HG03442 (cell line): ENCODE measurements at regions not wholly inside any gene's neighbourhood (a gene's known extent, or its start where the extent isn't known, plus 50 kb on each side); places are given as distances from the start of the nearest gene placed in this dataset.
"Not testable (repeated sequence)": the region's sequence is repeated elsewhere in the genome, so short reads cannot be mapped to it uniquely, and the experiment has no call there.

ENCODE experiments used
- ATAC-seq: cut with Tn5 transposase; IDR thresholded peaks from one replicate; pipeline ENCODE4 v1.9.1; 2021; ENCODE audit warnings: mild to moderate bottlenecking, moderate library complexity; ENCODE audit not compliant: unreplicated experiment

DNA sequence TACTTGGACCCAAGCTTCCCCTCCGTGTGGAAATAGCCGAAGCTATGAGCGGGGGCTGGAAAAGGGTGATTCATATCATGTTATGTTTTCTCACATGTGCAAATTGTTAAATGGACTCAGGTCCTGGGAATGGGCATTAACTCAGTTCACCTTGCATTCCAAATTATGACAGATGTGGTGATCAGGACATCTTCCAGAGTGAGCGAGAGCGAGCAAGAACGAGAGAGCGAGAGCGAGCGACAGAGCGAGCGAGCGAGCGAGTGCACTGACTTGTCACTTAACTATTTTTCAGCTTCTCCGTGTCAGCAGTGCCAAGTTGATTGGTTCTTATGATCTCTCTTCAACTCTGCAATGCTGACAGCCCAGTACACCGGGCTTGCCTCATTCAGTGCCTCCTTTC is 437.4 kb upstream of the NRSN1 start:
- no peak for ATAC-seq

DNA sequence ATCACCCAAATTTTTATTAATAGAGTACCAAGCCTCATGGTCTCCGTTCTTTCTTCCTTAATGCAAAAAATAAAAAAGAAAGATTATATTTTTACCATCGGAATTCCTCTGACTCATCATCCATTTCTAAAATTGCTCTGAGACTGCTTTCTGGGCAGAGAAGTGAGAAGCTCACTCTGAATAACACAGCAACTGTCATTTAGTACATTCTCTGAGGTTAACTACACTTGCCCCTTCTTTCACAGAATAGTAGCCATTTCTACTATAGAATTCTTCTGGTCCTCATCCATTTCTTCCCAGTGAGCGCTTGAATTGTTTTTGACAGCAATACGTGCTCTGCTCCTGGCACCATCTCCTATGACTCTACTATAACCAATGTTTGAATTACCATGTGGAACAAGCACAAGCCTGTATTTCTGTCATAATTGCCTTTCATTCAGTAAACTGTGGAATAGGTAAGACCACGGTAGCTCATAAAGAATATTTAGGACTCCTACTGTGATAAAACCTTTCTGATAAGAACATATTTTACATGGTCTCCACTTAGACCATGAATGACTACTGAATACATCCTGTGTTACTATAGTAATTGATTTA is 435.5 kb upstream of the NRSN1 start:
- no peak for ATAC-seq

DNA sequence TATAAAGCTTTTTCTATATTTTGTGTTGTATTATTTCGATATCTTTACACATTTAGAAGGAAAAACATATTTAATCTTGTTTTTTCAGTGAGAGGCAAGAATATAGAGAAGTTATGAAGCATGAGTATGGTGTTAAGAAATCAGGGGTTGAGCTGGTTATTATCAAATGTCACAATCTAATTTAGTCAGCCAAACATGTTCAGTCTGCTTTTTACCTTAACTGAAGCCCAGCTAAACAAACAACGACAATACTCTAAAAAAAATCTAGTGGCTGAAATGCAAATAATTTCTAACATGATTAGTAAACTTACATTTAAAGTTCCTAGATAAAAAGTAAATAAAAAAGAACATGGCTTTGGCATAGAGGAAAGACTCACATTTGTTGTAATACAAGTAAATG is 433.8 kb upstream of the NRSN1 start:
- no peak for ATAC-seq

DNA sequence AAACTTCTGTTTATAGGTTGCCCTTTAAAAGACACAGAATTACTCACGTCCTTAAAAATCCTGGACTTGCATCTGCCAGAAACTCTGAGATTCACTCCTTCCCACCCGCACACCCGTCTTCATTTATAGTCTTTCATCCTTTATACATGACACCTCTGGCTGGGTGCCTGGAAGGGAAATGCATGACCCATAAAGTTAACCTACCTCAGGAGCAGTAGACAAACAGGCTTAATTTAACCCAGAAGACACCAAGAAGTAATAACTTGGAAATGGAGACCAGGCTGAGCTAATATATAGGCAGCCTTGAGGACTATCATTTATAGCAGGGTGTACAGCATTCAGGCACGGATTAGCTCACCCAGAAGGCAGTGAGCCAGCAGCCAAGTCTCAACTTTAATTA is 429.0 kb upstream of the NRSN1 start:
- ATAC-seq = no peak

DNA sequence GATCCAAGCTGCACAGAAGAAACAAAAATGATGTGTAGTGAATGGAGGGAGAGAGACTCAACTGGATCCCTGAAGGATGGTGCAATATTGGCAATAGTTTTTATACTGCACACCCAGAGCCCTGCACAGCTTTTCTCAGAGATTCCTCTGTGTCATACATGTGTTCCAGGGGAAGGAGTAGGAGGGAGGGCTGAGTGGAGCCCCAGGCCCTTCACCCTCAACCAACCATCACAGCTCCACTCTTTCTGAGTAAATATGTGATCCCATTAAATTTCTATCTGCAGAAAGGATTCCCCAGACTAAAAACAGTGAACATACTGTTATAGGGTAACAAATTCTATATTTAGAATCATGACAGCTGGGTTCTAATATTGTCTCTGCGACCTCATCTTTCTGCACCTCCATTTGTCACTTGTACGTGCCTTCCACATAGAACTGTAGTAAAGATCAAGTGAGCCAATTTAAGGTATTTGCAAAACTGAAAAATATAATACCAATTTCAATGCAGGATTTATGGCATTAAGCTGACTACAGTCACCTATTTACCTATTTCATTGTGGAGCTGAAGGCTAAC is 421.4 kb upstream of the NRSN1 start:
- no peak for ATAC-seq

DNA sequence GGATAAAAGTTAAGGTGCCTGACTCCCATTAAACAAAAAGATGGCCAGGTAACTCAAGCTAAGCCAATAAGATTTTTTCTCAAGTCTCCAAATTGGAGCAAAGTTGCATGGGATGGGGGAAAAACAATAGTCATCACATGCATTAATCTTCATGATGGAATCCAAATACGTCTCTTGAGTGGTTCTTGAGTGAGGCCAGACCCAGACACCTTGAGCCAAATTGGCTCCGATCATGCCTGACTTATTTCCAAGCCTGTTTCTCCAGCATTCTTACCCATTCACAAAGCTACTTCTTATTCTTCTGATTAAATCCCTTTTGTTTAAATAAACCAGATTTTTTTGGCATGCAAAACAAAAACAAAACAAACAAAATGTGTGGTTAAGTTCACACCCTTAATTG is 420.3 kb upstream of the NRSN1 start:
- no peak for ATAC-seq

DNA sequence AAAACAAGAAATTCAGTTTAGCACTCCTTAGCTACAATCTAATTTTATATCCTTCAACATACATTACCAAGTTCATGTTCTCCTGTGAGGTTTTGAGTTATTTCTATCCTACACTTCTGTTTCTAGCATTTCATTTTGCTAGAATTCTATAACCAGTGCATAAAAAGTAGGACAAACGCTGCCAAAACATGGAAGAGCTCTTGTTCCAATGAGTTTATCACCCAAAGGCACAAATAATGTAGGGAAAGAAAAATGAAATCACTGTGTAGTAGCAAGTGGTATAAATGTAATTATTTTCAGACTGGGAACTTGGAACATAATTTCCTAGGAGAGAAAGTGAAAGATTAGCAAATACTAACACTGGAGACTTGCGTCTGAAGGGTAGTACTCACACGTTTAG is 413.3 kb upstream of the NRSN1 start:
- ATAC-seq = no peak

DNA sequence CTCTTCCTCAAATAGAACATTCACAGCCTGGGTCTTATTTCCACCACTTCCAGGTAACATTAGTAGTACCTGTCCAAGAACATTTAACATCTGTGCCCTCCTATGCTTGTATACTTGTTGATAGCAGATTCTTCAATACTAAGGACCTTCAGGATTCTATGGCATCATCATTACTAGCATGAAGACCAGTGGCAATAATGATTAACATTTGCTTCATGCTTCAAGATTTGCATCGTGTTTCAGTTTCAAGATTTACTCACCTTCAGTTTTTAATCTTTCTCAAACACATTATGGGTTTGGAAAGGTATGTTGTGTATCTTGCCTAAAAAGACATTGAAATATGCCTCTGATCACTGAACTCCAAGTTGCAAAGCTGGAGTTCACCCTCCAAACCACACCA is 412.8 kb upstream of the NRSN1 start:
- no peak for ATAC-seq

DNA sequence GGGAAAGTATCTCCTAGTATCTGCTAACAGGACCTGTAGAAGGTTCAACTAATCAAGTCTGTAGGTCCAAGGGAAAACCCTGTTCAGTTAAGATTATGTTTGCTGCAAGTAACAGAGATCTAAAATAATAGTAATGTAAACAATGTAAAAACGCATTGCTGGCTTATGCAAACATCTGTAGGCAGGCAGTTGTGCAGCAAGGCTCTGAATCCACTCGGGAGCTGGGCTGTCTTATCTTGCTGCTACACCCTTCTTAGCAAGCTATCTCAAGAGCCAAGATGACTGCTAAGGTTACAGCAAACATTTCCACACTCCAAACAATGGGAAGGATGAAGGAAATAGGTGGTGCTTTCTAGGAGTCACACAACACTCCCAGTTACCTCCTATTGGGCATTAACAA is 397.3 kb upstream of the NRSN1 start:
- no peak for ATAC-seq

DNA sequence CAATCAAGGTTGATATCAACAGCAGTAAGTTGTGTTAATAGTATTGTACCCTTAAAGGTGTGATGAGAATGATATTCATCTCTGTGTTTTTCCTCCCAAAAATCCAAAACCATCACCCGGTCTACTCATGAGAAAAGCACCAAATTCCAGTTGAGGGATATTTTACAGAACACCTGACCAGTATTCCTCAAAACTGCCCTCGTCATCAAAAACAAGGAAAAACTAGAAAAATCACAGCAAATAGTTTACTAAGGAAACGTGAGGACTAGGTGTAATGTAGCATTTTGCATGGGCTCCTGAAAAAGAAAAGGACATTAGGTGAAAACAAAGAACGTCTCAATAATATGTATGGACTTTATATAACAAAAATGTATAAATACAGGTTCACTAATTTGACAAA is 394.4 kb upstream of the NRSN1 start:
- no peak for ATAC-seq

DNA sequence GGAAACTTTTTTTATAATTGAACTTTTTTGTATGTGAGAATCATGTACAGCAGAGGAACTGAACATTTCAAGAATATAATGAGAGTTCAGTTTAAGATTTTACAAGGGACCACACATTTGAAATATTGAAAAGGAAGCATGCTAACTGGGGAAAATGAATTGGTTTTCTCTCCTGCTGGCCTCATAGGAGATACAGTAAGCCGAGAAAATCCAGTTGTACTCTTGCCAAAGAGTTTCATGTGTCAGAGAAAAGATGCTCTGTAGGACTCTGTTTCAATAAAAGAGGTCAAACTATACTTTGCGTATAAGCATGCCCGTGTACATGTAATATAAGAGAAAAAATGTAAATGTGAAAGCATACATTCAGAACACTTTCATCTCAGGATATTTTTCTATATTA is 393.5 kb upstream of the NRSN1 start:
- ATAC-seq = no peak

DNA sequence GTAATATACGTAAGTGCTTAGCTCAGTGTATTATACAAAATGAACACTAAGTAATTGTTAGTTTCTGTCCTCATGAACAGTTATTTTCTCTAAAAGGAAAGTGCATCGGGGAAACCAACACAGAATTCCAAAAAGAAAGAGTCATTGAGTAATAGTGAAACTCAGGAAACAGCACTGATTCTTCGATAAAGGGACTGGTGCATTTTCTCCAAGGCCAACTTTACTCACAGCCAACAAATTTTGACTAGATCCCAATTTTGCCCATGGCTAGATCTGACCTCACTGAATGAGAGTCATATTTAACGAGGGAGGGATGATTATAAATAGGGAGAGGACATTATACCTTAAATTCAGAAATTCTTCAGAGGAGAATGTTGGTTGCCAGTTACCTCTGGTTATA is 390.9 kb upstream of the NRSN1 start:
- no peak for ATAC-seq

DNA sequence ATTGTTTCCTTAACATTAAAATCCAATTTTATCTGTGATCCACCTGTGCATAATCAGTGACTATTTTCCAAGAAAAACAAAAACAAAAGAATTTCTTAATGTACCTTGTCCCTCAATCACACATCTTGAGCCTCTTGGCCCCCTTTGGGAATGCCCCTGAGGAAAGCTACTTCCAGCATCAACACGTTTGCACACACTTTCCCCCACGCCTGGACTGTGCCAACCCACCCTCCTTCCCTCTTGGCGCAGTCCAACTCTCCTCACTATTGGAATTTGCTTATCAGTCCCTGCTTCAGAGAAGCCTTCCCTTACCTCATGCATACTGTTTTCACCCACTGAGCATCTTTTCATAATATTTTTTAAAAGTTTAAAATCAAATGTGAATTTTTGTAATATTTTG is 389.4 kb upstream of the NRSN1 start:
- no peak for ATAC-seq

DNA sequence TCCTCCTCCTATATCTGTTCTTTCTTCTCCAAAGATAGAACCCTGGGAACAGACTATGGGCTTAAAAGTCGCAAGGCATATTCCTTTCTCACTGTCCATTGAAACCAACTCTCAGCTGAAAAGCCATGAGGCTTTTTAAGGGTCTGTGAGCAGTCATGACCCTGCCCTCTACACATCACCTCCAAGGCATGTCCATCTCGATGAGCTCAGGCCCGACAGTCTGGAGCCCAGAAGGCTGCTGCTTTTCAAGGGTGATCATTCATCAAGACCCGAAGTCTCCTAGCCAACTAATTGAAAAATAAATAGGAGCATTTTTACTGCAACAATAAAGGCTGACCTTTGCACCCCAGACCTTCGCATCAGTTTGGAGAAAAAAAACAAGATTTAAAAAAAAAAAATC is 378.8 kb upstream of the NRSN1 start:
- ATAC-seq = no peak

DNA sequence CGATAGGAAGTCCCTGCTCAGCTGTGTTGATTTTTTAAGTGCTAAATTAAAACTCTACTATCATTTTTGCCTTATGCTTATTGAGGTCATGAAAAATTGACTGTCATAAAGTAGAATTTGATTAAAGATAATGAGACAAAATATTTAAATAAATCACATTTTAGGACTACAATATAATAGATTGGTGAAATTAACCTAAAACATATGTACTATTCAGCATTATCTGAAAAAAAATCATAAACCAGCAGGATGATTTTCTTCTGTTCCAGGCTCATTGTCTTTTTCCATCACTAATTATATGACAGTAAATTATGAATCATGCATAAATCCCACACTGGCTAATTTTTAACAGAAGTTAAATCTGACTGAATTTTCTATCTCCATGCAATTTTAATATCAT is 373.6 kb upstream of the NRSN1 start:
- ATAC-seq = no peak

DNA sequence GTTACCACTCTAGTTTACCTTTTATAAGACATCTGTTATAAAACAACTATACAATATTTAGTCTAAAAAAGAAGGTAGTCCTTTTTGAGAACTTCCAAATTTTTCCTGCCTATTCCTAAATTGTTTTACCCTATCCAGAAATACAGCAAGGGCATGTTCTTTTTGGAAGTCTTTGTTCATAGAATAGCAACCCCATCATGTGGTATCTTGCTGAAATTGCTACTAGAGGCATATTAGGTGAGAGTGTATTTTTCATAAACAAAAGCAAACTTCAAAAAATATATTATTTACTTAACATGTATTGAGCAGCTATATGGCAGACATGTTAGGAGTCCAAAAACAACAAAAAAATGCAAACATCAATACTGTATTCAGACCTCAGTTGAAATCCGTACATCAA is 371.8 kb upstream of the NRSN1 start:
- ATAC-seq = no peak

DNA sequence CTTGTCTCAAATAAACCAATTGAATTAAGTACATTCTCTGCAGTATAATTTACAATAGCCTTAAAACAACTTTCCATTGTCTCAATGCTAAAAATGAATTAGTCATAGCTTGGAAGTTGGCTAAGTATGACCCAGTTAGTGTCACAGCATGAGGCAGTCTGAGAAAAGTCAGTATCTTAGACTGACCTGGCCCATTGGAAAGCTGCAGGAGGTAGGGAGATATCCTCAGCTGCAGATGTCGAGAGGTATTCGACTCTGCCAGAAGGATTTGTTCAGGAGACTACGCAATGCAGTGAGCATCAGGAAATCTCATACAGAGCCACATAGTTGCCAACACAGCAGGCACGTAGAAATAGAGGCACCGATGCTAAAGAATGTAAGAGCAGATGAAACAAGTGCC is 350.9 kb upstream of the NRSN1 start:
- ATAC-seq = no peak

DNA sequence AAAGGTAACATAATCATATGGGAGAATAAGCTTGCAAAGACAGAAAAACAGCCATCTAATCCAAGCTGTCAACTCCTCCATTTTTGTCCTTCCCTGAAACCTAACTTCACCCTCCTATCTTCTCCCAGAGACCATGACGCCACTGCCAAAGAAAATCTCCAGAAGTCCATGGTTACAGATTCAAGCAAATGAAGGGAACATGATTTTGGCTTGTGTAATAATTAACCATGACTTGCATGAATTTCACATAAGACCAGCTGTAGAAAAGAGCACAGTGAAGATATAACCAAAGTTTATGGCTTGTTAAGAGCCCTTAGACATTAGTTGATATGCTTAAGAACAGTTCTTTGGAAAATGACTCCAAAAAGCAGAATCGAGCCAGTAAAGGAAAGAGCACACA is 342.1 kb upstream of the NRSN1 start:
- no peak for ATAC-seq

DNA sequence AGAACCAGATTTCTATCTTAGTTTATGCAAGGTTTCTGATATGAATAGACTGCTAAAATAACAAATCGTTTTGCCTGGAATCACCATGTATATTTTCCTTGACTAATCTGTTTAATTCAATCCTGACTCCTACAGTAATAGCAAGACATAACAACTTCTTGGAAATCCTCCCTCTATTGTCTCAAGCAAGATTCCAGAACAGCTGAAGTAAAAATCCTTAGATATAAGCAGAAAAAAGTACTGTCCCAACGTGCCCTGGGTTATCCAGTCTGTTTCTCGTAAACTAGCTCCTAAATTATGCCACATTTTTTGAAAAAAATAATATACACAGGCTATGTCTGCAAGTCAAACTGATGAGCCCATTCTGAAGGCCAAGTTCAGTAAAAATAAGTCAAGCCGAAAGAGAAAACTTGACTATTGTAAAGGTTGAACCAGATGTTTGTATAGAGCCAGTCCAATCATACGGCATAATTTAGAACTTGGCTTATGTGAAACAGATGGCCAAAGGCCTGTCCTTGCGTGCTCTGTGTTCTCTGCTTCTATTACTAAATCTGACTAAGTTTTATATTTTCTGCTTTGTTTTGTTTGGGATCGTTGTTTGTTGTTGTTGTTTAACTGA is 341.6 kb upstream of the NRSN1 start:
- no peak for ATAC-seq

DNA sequence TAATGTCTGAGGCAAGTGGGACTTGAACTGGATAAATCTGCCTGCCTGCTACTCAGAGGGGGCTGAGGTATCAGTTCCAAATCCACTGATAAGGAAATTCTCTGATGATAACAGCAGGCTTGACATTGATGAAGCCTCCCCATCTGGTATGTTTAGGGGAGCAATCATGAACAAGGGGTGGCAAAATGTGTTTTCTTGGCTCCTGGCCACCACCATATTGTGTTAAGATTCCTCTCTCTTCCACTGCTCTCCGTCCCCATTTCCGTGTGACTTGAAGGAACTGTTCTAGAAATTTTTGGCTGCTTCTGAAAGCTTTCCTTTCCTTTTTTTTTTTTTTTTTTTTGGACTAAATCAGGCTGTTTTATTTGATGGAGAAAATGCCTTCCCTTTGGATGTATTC is 335.3 kb upstream of the NRSN1 start:
- no peak for ATAC-seq

DNA sequence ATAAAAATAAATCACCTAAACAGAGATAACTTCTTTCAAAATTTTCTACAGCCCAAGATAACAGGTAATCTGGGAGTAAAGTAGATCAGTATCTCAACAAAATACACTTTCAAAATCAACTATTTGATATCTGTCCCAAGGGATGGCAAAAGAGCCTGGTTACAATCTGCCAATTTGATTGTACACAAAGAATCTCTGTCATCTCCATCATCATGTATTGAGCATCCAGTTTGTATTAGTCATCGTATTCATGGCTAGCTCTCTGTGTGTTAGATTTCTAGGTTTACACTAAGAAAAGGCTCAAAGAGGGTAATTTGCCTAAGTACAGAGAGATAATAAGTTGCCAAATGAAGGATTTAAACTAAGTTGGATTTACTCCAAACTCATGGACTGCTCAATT is 329.0 kb upstream of the NRSN1 start:
- no peak for ATAC-seq

DNA sequence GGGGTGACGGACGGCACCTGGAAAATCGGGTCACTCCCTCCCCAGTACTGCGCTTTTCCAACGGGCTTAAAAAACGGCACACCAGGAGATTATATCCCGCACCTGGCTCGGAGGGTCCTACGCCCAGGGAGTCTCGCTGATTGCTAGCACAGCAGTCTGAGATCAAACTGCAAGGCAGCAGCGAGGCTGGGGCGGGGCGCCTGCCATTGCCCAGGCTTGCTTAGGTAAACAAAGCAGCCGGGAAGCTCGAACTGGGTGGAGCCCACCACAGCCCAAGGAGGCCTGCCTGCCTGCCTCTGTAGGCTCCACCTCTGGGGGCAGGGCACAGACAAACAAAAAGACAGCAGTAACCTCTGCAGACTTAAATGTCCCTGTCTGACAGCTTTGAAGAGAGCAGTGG is 321.7 kb upstream of the NRSN1 start:
- not testable (repeated sequence) for ATAC-seq

DNA sequence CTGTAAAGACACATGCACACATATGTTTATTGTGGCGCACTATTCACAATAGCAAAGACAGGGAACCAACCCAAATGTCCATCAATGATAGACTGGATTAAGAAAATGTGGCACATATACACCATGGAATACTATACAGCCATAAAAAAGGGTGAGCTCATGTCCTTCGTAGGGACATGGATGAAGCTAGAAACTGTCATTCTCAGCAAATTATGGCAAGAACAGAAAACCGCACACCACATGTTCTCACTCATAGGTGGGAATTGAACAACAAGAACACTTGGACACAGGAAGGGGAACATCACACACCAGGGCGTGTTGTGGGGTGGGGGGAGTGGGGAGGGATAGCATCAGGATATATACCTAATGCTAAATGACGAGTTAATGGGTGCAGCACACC is 304.9 kb upstream of the NRSN1 start:
- not testable (repeated sequence) for ATAC-seq
